ENCODE measurements at regions not wholly inside any gene's neighbourhood (a gene's known extent, or its start where the extent isn't known, plus 50 kb on each side); places are given as distances from the start of the nearest gene placed in this dataset.
"Not testable (repeated sequence)": the region's sequence is repeated elsewhere in the genome, so short reads cannot be mapped to it uniquely, and the experiment has no call there.

DNA sequence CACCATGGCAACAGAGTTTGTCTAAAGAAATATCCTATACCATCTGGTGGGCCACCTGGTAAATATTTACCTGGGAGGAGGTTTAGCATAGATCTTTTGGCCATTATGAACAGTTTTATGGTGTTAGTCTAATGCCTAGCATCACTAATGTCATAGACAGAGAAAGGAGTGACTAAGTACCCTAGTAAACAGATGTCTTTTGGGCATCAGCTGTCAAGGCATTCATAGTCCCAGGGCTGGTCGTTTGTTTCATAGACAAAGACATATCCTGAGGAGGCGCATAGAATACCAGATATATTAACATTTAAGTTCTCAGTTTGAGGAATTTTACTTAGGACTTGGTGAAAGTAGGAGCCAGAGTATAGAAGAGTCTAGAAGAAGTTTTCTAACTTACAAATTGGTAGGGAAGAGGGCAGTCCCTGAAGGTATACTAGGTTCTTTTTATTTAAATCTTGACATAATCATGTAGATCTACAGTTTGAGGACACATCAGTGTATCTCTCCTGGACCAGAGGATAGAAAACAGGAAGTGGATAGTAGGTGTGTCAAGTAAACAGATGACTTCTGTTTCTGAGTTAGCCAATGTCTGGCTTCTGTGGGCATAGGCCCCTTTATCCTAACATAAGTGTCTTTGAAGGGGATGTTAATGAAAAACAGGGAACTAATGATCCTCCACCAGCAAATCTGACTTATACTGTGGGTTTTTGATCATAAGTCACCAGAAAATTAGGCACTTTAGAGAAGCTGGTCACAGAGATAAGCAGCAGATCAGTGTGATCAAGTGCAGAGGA is 105.0 kb upstream of the PRSS3 start:
- TF ChIP-seq, protein P1, sequence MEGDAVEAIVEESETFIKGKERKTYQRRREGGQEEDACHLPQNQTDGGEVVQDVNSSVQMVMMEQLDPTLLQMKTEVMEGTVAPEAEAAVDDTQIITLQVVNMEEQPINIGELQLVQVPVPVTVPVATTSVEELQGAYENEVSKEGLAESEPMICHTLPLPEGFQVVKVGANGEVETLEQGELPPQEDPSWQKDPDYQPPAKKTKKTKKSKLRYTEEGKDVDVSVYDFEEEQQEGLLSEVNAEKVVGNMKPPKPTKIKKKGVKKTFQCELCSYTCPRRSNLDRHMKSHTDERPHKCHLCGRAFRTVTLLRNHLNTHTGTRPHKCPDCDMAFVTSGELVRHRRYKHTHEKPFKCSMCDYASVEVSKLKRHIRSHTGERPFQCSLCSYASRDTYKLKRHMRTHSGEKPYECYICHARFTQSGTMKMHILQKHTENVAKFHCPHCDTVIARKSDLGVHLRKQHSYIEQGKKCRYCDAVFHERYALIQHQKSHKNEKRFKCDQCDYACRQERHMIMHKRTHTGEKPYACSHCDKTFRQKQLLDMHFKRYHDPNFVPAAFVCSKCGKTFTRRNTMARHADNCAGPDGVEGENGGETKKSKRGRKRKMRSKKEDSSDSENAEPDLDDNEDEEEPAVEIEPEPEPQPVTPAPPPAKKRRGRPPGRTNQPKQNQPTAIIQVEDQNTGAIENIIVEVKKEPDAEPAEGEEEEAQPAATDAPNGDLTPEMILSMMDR (IDR thresholded peaks at IDR 0.05; ENCODE audit: low read depth, low read length, missing control alignments) = no peak
- H3K4me3 ChIP-seq (replicated peaks; ENCODE audit: low read depth, low read length) = no peak overlapping the region
- no peak for DNase-seq (ENCODE audit: extremely low read depth, low read depth)

DNA sequence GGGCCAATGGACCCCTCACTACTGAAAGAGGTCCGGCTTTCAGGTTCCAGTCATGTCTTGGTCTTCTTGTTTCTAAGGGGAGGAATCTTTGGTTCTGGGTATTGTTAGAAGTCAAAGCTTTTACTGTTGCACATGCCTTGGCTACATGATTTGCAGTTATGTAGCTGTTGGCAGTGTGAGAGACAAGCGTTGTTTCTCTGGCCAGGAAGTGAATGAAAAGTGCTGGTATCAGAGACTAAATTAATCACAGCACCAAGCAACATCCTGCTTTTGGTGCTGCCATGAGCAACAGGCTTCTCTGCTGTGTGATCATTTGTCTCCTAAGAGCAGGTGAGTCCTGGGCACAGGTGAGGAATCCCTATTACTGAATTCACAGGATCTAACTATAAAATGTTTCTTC is 100.1 kb upstream of the PRSS3 start:
- no peak overlapping the region for H3K4me3 ChIP-seq (replicated peaks; ENCODE audit: low read depth, low read length)
- no peak for DNase-seq (ENCODE audit: extremely low read depth, low read depth)
- TF ChIP-seq, protein P1 (IDR thresholded peaks at IDR 0.05; ENCODE audit: low read depth, low read length, missing control alignments) = no peak

DNA sequence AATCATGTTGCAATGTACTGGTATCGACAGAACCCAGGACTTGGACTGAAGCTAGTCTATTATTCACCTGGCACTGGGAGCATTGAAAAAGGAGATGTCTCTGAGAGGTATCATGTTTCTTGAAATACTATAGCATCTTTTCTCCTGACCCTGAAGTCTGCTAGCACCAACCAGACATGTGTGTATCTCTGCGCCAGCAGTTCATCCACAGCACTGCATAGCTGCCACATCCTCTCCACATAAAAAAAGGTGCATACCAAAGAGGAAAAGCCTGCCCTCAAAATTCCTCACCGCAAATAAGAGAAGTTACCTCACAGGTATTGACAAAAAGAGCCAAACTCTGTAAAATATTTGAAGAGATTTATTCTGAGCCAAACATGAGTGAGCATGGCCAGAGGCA is 99.5 kb upstream of the PRSS3 start:
- DNase-seq (ENCODE audit: extremely low read depth, low read depth) = no peak
- no peak overlapping the region for H3K4me3 ChIP-seq (replicated peaks; ENCODE audit: low read depth, low read length)
- TF ChIP-seq, protein P1 (IDR thresholded peaks at IDR 0.05; ENCODE audit: low read depth, low read length, missing control alignments) = no peak

DNA sequence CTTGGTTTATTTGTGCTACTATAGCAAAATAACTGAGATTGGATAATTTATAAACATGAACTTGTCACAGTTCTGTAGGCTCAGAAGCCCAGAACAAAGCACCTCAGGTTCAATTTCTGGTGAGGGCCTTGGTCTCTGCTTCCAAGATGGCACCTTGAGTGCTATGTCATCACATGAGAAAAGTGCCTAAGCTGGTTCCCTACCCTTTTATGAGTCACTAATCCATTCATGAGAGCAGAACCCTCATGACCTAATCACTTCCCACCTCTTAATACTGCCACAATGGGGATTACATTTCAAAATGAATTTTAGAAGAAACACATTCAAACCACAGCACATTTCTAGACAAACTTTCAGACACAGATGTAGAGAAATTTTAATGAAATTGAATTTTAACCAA is 98.2 kb upstream of the PRSS3 start:
- TF ChIP-seq, protein P1 (IDR thresholded peaks at IDR 0.05; ENCODE audit: low read depth, low read length, missing control alignments) = no peak
- no peak for DNase-seq (ENCODE audit: extremely low read depth, low read depth)
- H3K4me3 ChIP-seq (replicated peaks; ENCODE audit: low read depth, low read length) = no peak overlapping the region

DNA sequence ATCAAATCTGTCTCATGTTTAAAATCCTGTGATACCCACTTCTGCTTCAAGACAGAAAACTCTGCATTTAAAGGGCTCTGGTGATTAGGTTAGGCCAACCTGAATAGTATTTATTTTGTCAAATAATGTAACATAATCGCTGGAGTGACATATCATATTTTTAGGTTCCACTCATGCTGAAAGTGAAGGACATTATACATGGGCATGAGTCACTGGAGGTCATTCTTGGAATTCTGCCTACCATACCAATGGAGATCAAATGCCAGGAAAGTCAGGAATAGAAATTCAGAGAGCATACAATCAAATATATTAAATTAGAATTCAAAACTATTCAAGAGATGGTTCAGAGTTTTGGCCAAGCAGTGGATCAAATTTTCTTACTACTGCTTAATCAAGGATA is 97.1 kb upstream of the PRSS3 start:
- no peak overlapping the region for H3K4me3 ChIP-seq (replicated peaks; ENCODE audit: low read depth, low read length)
- TF ChIP-seq, protein P1 (IDR thresholded peaks at IDR 0.05; ENCODE audit: low read depth, low read length, missing control alignments) = no peak
- DNase-seq (ENCODE audit: extremely low read depth, low read depth) = no peak

DNA sequence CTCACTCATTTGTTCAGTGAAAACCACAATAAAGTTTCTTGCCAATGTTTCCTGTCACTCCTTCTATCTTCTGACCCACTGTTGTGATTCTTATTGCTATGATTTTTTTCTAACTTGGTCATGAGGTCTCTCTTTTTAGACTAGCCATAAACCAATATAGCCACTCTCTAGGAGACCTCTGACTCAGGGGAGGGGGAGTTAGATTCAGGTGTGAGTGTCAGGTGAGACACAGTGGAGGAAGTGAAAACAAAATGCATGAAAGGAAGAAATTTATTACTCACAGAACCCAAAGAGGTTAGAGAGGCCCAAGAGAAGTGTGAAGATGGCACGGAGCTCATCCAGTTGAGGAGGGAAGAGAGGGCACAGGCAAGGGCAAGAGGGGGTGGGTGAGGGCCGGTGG is 94.4 kb upstream of the PRSS3 start:
- not testable (repeated sequence) for H3K4me3 ChIP-seq (replicated peaks; ENCODE audit: low read depth, low read length); DNase-seq (ENCODE audit: extremely low read depth, low read depth)

DNA sequence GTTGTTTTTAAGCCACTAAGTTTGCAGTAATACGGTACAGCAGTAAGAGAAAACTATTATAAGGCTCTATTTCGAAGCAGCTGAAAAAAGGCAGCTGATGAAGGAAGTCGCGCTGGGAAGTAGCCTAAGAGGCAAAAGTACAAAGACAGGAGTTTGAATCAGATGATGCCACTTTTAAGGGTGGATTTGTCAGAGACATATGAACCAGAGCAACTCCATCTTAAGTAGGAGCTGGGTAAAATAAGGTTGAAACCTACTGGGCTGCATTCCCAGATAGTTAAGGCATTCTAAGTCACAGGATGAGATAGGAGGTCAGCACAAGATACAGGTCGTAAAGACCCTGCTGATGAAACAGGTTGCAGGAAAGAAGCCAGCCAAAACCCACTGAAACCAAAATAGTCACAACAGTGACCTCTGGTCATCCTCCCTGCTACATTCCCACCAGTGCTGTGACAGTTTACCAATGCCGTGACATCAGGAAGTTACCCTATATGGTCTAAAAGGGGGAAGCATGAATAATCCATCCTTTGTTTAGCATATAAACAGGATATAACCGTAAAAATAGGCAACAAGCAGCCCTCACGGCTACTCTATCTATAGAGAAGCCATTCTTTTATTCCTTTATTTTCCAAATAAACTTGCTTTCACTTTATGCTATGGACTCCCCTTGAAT is 91.8 kb upstream of the PRSS3 start:
- no peak overlapping the region for H3K4me3 ChIP-seq (replicated peaks; ENCODE audit: low read depth, low read length)
- TF ChIP-seq, protein P1 (IDR thresholded peaks at IDR 0.05; ENCODE audit: low read depth, low read length, missing control alignments) = no peak
- no peak for DNase-seq (ENCODE audit: extremely low read depth, low read depth)

DNA sequence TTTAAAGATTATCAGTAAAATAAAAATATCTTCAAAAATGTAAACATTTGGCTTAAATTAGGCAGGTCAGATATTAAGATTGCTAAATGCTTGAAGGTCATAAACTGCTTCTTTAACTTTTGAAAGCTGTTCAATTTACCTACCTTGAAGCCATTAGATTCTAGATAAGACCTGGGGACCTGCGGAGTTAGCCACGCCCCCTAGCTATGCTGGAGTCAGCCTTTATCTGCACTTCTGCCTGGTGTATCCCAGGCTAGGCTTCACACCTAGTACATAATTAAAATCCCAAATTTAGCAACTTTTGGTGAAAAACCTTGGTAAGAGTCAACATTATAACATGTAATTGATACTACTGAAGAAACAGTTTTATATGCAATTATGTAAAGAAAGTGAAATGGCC is 89.9 kb upstream of the PRSS3 start:
- not testable (repeated sequence) for DNase-seq (ENCODE audit: extremely low read depth, low read depth); H3K4me3 ChIP-seq (replicated peaks; ENCODE audit: low read depth, low read length)
